Choroid plexus epithelial cell (primary cell): ENCODE measurements at regions not wholly inside any gene's neighbourhood (a gene's known extent, or its start where the extent isn't known, plus 50 kb on each side); places are given as distances from the start of the nearest gene placed in this dataset.

ENCODE experiments used
- DNase-seq: peaks from one replicate; pipeline ENCODE4 v3.0.0-alpha.2; 2010; ENCODE audit warnings: low read depth
- H3K4me3 ChIP-seq: 2 replicates; pipeline ENCODE4 v1.5.1; 2011; ENCODE audit warnings: low read depth, mild to moderate bottlenecking, control low read depth, low read length, moderate library complexity
- TF ChIP-seq, protein P1 (sequence below): conservative IDR thresholded peaks from 2 replicates; pipeline ENCODE4 v1.5.1; 2011; ENCODE audit warnings: low read depth, mild to moderate bottlenecking, control low read depth, inconsistent platforms, low read length, moderate library complexity

DNA sequence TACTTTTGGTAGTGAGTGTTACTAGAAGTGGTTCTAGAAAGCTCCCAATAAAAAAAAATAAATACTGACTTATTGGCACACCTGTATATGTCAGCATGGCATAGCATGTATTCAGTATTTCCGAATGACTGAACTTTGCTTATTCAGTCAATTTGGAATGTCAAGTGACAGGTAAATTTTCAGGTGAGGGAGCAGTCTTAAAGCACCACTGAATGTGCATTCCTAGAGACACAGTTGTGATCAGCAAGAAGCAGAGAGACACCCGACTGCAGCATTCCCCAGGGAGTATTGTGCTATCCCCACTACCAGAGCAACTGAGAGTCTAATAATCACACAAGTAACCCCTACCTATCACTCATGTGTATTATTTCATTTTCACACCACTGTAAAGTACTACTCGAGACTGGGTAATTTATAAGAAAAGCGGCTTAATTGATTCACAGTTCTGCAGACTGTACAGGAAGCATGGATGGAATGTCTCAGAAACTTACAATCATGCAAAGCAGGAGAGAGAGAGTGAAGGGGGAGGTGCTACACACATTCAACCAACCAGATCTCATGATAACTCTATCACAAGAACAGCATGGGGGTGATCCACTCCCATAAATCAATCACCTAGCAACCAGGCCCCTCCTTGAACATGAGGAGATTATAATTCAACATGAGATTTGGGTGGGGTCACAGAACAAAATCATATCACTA is 201.5 kb downstream of the TBX15 start:
- TF ChIP-seq, protein P1, sequence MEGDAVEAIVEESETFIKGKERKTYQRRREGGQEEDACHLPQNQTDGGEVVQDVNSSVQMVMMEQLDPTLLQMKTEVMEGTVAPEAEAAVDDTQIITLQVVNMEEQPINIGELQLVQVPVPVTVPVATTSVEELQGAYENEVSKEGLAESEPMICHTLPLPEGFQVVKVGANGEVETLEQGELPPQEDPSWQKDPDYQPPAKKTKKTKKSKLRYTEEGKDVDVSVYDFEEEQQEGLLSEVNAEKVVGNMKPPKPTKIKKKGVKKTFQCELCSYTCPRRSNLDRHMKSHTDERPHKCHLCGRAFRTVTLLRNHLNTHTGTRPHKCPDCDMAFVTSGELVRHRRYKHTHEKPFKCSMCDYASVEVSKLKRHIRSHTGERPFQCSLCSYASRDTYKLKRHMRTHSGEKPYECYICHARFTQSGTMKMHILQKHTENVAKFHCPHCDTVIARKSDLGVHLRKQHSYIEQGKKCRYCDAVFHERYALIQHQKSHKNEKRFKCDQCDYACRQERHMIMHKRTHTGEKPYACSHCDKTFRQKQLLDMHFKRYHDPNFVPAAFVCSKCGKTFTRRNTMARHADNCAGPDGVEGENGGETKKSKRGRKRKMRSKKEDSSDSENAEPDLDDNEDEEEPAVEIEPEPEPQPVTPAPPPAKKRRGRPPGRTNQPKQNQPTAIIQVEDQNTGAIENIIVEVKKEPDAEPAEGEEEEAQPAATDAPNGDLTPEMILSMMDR: no peak
- DNase-seq: peak; percentile 15
- H3K4me3 ChIP-seq: no peak overlapping the region

DNA sequence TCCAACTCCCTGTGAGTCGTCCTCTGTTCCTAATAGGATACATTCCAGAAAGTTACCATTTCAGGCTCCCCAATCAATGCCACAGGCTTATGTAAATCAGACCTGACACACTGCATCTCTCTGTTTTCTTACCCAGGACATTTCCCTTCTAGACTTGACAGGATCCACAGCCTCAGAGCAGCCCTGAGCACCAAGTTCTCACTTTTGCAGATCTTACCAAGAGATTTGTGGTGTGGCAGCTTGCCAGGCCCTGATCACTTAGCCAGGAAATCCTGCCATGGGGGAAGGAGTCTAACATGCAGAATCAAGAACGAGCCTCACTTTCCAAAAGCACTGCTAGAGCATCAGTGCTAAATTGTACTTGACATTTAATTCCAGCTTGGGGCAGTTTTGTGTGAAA is 202.9 kb downstream of the TBX15 start:
- DNase-seq: peak; percentile 70
- no peak overlapping the region for H3K4me3 ChIP-seq
- TF ChIP-seq, protein P1: no peak

DNA sequence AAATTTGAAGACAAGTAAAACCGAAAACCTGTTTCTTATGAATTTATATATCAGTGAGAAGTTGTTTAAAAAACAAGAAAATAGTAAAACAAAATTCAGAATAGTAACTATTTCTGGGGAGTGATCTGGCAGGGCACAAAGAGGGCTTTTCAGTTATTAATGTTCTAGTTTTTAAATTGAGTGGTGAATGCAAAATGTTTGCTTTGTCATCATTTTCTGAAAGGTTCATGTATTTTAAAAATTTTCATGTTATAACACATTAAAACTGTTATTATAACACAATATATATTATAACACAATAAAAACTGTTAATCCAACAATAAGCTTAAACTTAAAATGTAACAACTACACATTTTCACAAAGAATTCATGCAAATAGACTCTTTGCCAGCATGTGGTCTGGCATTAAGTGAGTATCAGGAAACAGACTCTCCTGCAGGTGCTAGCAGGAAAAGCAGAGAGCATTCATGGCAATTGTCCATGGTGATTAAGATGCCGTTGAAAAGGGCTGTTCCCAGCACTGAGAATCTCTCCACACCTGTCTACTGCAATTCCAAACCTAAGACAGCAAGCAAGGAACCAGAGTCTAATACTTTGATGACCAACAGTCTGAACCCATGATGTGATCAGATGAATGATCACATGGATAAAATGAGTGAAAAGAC is 204.9 kb downstream of the TBX15 start:
- H3K4me3 ChIP-seq: no peak overlapping the region
- TF ChIP-seq, protein P1: no peak
- DNase-seq: peak; percentile 14

DNA sequence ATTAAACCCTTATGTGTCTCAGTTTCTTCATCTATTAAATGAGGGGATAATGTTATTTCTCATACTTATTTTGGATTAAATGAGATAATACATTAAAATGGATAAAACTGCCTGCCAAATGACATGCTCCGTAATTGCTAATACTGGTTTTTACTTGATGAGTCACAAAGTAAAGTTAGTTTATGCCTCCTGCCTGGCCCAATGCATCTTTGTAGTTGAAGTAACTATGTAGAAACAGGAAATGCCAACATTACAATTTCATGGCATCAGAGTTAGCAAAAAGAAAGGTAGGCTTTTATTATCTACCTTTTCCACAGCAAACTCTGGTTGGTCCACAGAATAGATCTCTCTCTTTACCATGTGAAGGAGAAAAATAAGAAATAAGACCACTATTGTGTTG is 214.5 kb downstream of the TBX15 start:
- TF ChIP-seq, protein P1: no peak
- DNase-seq: peak; percentile 46
- H3K4me3 ChIP-seq: no peak overlapping the region

DNA sequence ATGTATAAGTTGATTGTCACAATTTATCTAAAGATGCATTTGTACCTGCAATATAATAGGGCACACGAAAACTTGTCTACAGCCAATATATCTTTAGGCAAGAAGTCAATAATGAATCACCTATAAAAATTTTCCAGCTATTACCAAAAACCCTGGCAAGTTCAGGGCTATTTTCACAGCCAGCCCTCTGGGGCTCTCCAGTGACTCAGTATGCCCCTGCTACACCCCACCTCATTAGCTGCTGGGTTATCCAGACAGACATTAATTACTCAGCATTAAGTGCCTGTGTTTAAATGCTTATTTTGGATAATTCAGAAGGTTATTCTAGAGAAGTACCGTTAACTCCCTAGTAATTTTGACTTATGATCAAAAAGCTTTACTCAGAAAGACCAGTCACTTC is 220.2 kb downstream of the TBX15 start:
- no peak overlapping the region for H3K4me3 ChIP-seq
- DNase-seq: no peak
- TF ChIP-seq, protein P1: no peak

DNA sequence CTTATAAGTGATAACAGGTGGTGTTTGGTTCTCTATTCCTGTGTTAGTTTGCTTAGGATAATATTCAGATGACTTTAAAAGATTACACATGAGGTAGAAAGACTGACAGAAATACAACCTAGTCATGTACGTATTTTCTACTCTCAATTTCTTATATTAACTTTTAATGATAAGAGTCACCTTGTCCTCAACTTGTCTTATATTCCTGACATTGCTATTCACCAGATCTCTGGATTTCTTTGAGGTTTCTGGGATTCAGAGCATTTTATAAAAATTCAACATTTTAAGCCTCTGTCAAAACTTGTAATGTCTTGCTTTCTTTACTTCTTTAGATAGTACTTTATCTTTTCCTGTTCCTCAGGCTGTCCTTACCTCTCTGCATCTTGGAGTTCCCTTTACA is 234.2 kb downstream of the TBX15 start:
- DNase-seq: no peak
- no peak overlapping the region for H3K4me3 ChIP-seq
- TF ChIP-seq, protein P1: no peak

DNA sequence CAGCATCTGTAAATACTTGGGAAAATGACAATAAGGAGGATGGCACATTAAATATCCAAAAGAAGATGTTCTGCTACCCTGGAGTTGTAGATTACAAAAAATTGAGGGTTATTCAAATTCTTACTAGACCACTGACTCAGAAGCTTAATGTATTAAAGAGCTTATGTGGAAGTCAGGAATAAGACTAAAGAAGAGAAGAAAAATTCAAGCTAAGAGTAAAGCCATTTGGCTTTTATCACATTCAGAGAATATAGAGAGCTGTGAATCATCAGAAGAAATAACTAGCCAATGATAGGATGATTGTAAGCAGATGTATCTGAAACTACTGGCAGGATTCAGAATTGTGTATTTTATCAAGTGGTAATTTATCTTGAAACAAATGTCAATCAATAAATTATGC is 237.0 kb downstream of the TBX15 start:
- TF ChIP-seq, protein P1: no peak

More for the DNA sequence above, 237.0 kb downstream of the TBX15 start:
- no peak for DNase-seq
- H3K4me3 ChIP-seq: no peak overlapping the region
